Erythroblast (primary cell): ENCODE measurements at regions not wholly inside any gene's neighbourhood (a gene's known extent, or its start where the extent isn't known, plus 50 kb on each side); places are given as distances from the start of the nearest gene placed in this dataset.

ENCODE experiments used
- GATA1 ChIP-seq: IDR thresholded peaks from 2 replicates; pipeline ENCODE4 v1.6.1; 2011; ENCODE audit warnings: low read depth, mild to moderate bottlenecking, control low read depth, low read length, moderate library complexity
- POLR2A ChIP-seq: IDR thresholded peaks from 2 replicates; pipeline ENCODE4 v1.6.1; 2011; ENCODE audit warnings: mild to moderate bottlenecking, low read length

DNA sequence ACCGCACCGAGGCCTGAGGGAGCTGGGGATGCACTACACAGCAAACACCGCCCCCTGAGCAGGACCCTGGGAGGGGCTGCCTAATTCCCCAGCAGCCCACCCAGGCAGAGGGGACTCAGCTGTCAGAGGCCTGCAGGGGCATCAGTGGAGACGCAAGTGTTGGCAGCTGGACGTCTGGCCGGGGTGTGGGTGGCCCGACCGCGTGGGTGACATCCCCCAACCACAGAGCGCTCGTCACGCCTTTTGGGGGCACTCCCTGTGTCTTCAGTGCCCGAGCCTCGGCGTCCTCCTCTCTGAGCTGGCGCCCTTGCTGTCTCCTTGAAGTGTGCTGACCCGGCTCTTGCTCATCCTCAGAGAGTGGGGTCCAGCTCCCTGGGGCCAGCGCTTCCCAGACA is 150.2 kb downstream of the BRD1 start:
- TF ChIP-seq POLR2A (no peak), GATA1 (no peak)
